ENCODE measurements at regions not wholly inside any gene's neighbourhood (a gene's known extent, or its start where the extent isn't known, plus 50 kb on each side); places are given as distances from the start of the nearest gene placed in this dataset.
"Not testable (repeated sequence)": the region's sequence is repeated elsewhere in the genome, so short reads cannot be mapped to it uniquely, and the experiment has no call there.

DNA sequence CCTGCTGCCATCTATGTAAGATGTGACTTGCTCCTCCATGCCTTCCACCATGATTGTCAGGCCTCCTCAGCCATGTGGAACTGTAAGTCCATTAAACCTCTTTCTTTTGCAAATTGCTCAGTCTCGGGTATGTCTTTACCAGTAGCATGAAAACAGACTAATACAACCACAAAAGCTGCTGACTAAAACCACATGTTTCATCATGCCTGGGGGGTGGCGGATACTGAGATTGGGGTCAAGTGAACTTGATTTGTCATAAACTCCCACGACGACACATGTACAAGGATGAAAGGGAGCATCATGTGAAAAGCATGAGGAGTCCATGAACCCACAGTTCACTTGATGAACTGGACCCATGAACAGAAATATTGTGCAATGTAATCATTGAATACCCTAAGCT, 134.9 kb upstream of the ANK3 start:
- Histone ChIP-seq H3K27me3 (ENCODE audit: insufficient read depth, low read depth) (no peaks in the 10 kb centered on the region), H2AFZ (ENCODE audit: low read depth) (no peak overlapping the region), H3K27ac (peak overlapping the region; percentile 56), H3K36me3 (ENCODE audit: insufficient read depth) (peaks cover 3% of the 10 kb centered on the region; the same call in 1 of the 2 replicates), H3K79me2 (ENCODE audit: insufficient read depth, low read depth) (peaks cover 93% of the 10 kb centered on the region), H3K4me2 (peak overlapping the region; percentile 48), H3K4me1 (ENCODE audit: low read depth, poor library complexity, severe bottlenecking) (peaks cover 95% of the 10 kb centered on the region), H3K9ac (no peak overlapping the region; the same call in 1 of the 2 replicates), H3K4me3 (IDR thresholded peaks at IDR 0.05; ENCODE audit: insufficient read depth, low read depth, low read length) (no peak overlapping the region), H4K20me1 (ENCODE audit: insufficient read depth) (no peaks in the 10 kb centered on the region)
- no peak for TF ChIP-seq CTCF (conservative IDR thresholded peaks at IDR 0.05; ENCODE audit: low read depth, low read length)

DNA sequence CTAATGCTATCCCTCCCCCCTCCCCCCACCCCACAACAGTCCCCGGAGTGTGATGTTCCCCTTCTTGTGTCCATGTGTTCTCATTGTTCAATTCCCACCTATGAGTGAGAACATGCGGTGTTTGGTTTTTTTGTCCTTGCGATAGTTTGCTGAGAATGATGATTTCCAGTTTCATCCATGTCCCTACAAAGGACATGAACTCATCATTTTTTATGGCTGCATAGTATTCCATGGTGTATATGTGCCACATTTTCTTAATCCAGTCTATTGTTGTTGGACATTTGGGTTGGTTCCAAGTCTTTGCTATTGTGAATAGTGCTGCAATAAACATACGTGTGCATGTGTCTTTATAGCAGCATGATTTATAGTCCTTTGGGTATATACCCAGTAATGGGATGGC, 133.7 kb upstream of the ANK3 start:
- not testable (repeated sequence) for H3K4me3 ChIP-seq (IDR thresholded peaks at IDR 0.05; ENCODE audit: insufficient read depth, low read depth, low read length)

DNA sequence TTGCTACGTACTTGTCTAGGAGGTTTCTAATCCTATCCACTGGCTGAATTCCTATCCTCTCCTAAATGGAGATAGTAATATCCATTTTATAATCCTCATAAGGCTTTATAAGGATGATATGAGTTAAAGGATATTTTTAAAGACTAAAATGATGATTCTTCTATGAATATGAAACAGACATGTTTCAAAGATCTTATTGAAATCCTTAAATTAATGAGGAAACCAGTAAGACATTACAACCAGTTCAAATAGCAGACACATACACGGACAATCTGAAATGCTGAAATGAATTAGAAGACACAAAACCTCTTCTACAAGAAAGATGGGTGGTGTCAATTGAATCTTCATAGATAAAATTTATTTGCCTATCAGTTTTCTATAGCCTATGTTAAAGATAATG, 132.9 kb upstream of the ANK3 start:
- no peak overlapping the region for H3K4me3 ChIP-seq (IDR thresholded peaks at IDR 0.05; ENCODE audit: insufficient read depth, low read depth, low read length)
- no peaks in the 10 kb centered on the region for H3K27me3 ChIP-seq (ENCODE audit: insufficient read depth, low read depth)
- peaks cover 4% of the 10 kb centered on the region; the same call in 1 of the 2 replicates for H3K36me3 ChIP-seq (ENCODE audit: insufficient read depth)
- H2AFZ ChIP-seq (ENCODE audit: low read depth) = no peak overlapping the region
- H3K4me1 ChIP-seq (ENCODE audit: low read depth, poor library complexity, severe bottlenecking) = peaks cover 95% of the 10 kb centered on the region
- no peak for TF ChIP-seq CTCF (conservative IDR thresholded peaks at IDR 0.05; ENCODE audit: low read depth, low read length)
- peak overlapping the region; percentile 88 for H3K27ac ChIP-seq
- peaks cover 8% of the 10 kb centered on the region for H4K20me1 ChIP-seq (ENCODE audit: insufficient read depth)
- peaks cover 93% of the 10 kb centered on the region for H3K79me2 ChIP-seq (ENCODE audit: insufficient read depth, low read depth)
- H3K4me2 ChIP-seq = peak overlapping the region; percentile 42
- H3K9ac ChIP-seq = peak overlapping the region; percentile 46; the same call in 1 of the 2 replicates

More for the DNA sequence above, 133.7 kb upstream of the ANK3 start:
- not testable (repeated sequence) for H3K9ac ChIP-seq; H4K20me1 ChIP-seq (ENCODE audit: insufficient read depth); H3K27ac ChIP-seq; H3K27me3 ChIP-seq (ENCODE audit: insufficient read depth, low read depth); H3K4me2 ChIP-seq; H3K36me3 ChIP-seq (ENCODE audit: insufficient read depth); H2AFZ ChIP-seq (ENCODE audit: low read depth)
- Histone ChIP-seq H3K79me2 (ENCODE audit: insufficient read depth, low read depth) (peaks cover 93% of the 10 kb centered on the region), H3K4me1 (ENCODE audit: low read depth, poor library complexity, severe bottlenecking) (peaks cover 95% of the 10 kb centered on the region)

GRCh38 chr10:60521974-60522405, 132.3 kb upstream of the ANK3 start:
- Histone ChIP-seq H3K4me2 (peak overlapping the region; percentile 42), H3K36me3 (ENCODE audit: insufficient read depth) (peaks cover 4% of the 10 kb centered on the region; the same call in 1 of the 2 replicates), H3K4me1 (ENCODE audit: low read depth, poor library complexity, severe bottlenecking) (peaks cover 94% of the 10 kb centered on the region), H3K27me3 (ENCODE audit: insufficient read depth, low read depth) (no peaks in the 10 kb centered on the region), H3K79me2 (ENCODE audit: insufficient read depth, low read depth) (peaks cover 93% of the 10 kb centered on the region), H4K20me1 (ENCODE audit: insufficient read depth) (peaks cover 8% of the 10 kb centered on the region), H3K27ac (peak overlapping the region; percentile 88), H3K4me3 (IDR thresholded peaks at IDR 0.05; ENCODE audit: insufficient read depth, low read depth, low read length) (no peak overlapping the region), H3K9ac (peak overlapping the region; percentile 46; the same call in 1 of the 2 replicates), H2AFZ (ENCODE audit: low read depth) (no peak overlapping the region)
- TF ChIP-seq CTCF (conservative IDR thresholded peaks at IDR 0.05; ENCODE audit: low read depth, low read length) = no peak

DNA sequence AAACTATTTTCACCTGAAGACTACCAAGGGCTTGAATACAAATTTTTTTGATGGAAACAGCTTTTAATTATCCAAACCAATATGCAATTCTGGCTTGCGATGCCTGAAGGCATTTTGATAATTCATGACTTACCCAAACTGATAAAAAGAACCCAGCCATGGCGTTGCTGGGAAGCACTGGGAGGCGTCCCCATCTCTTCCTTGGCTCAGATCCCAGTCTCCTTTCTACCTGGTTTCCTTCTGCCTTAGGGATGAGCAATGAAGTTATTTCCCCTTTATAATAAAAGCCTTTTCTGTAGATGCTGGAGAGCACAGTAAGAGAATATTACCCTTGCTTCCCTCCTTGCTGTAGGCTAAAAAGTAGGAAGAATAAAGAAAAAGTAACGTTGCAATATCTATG, 129.1 kb upstream of the ANK3 start:
- H3K27me3 ChIP-seq (ENCODE audit: insufficient read depth, low read depth) = no peaks in the 10 kb centered on the region
- H3K79me2 ChIP-seq (ENCODE audit: insufficient read depth, low read depth) = peaks cover 93% of the 10 kb centered on the region
- H4K20me1 ChIP-seq (ENCODE audit: insufficient read depth) = peaks cover 30% of the 10 kb centered on the region
- H2AFZ ChIP-seq (ENCODE audit: low read depth) = no peak overlapping the region
- H3K4me1 ChIP-seq (ENCODE audit: low read depth, poor library complexity, severe bottlenecking) = peaks cover 94% of the 10 kb centered on the region
- no peak overlapping the region for H3K4me3 ChIP-seq (IDR thresholded peaks at IDR 0.05; ENCODE audit: insufficient read depth, low read depth, low read length)
- H3K9ac ChIP-seq = no peak overlapping the region
- H3K36me3 ChIP-seq (ENCODE audit: insufficient read depth) = peaks cover 4% of the 10 kb centered on the region; the same call in 1 of the 2 replicates
- TF ChIP-seq CTCF (conservative IDR thresholded peaks at IDR 0.05; ENCODE audit: low read depth, low read length) = no peak
- peak overlapping the region; percentile 9; the same call in 1 of the 2 replicates for H3K4me2 ChIP-seq
- no peak overlapping the region; the same call in 1 of the 2 replicates for H3K27ac ChIP-seq

All from KMS-11 (cell line).